GM10266 (cell line): ENCODE measurements at regions not wholly inside any gene's neighbourhood (a gene's known extent, or its start where the extent isn't known, plus 50 kb on each side); places are given as distances from the start of the nearest gene placed in this dataset.

ENCODE experiments used
- DNase-seq: peaks from one replicate; pipeline ENCODE4 v3.0.0; 2012; ENCODE audit errors: extremely low spot score
- CTCF ChIP-seq: IDR thresholded peaks from 2 replicates; pipeline ENCODE4 v1.5.1; 2012; ENCODE audit warnings: mild to moderate bottlenecking, low read depth; ENCODE audit not compliant: control insufficient read depth, insufficient read depth; ENCODE audit errors: missing control alignments

- DNase-seq: peak; percentile 4
- no peak for TF ChIP-seq CTCF
Observed at GRCh38 chr3:6644070-6644929, 216.6 kb upstream of the GRM7 start.

GRCh38 chr3:6654670-6655069, 206.2 kb upstream of the GRM7 start:
- TF ChIP-seq CTCF: no peak
- no peak for DNase-seq

- DNase-seq: no peak
- no peak for TF ChIP-seq CTCF
Observed at GRCh38 chr3:6655275-6655674, 205.6 kb upstream of the GRM7 start.

- TF ChIP-seq CTCF: no peak
- no peak for DNase-seq
Observed at GRCh38 chr3:6657591-6657990, 203.3 kb upstream of the GRM7 start.

GRCh38 chr3:6667354-6667753, 193.6 kb upstream of the GRM7 start:
- no peak for TF ChIP-seq CTCF
- DNase-seq: no peak

GRCh38 chr3:6671363-6671762, 189.6 kb upstream of the GRM7 start:
- TF ChIP-seq CTCF: no peak
- DNase-seq: no peak

- peak; percentile 6 for DNase-seq
- no peak for TF ChIP-seq CTCF
Observed at GRCh38 chr3:6679510-6679909, 181.4 kb upstream of the GRM7 start.
